Endothelial cell of umbilical vein (primary cell): ENCODE measurements at regions not wholly inside any gene's neighbourhood (a gene's known extent, or its start where the extent isn't known, plus 50 kb on each side); places are given as distances from the start of the nearest gene placed in this dataset.

Experiments used
- BruUV-seq: library from RNA; stranded (reverse); fragments of 400-500 nt; replicated peaks from 2 replicates; lab custom pipeline; 2021; lab: Mats Ljungman, UMichigan
- CTCF ChIA-PET: fragments of 300-600, 350-600 bp; sonication (Branson Sonifier 250); formaldehyde crosslinking; loops from one replicate; lab custom pipeline; 2021; ENCODE audit warnings: antibody characterized with exemption, inconsistent platforms; lab: Charles Lee
- POLR2A ChIA-PET: fragments of 300-600, 350-600 bp; sonication (Branson Sonifier 250); formaldehyde crosslinking; loops from one replicate; lab custom pipeline; 2021; ENCODE audit warnings: antibody characterized with exemption, inconsistent platforms; lab: Charles Lee
- DNase-seq: peaks from one replicate; pipeline ENCODE4 v3.0.0-alpha.2; 2011; ENCODE audit warnings: low read depth, low spot score
- FAIRE-seq: peaks from 2 replicates; lab custom pipeline; 2011; peaks lifted over from hg19 to GRCh38; lab: Jason Lieb, UNC
- H2AFZ ChIP-seq: 2 replicates; pipeline ENCODE4 v1.6.0; 2012; ENCODE audit warnings: low read depth, low read length, control low read depth, inconsistent platforms
- H3K27ac ChIP-seq: 2 replicates; pipeline ENCODE4 v1.5.1; 2011; ENCODE audit warnings: low read depth, mild to moderate bottlenecking, control low read depth, low read length, moderate library complexity; ENCODE audit not compliant: insufficient read depth
- H3K27me3 ChIP-seq, 2 experiments: 2 replicates each; pipeline versions ENCODE4 v1.6.0 to v1.6.1; 2011; ENCODE audit warnings: low read length in 2 of 2, mixed read lengths in 1 of 2; ENCODE audit not compliant: control insufficient read depth in 2 of 2, insufficient read depth in 2 of 2
- H3K36me3 ChIP-seq, 2 experiments: 2 replicates in 1 of 2; 3 replicates in 1 of 2; pipeline ENCODE4 v1.5.1; 2011; ENCODE audit warnings: low read length in 2 of 2, mild to moderate bottlenecking in 1 of 2, moderate library complexity in 1 of 2; ENCODE audit not compliant: control insufficient read depth in 2 of 2, insufficient read depth in 2 of 2; ENCODE audit errors: extremely low read depth in 1 of 2
- H3K4me1 ChIP-seq: 3 replicates; pipeline ENCODE4 v1.5.1; 2011; ENCODE audit warnings: mild to moderate bottlenecking, low read length; ENCODE audit not compliant: control insufficient read depth, insufficient read depth; ENCODE audit errors: extremely low read depth
- H3K4me2 ChIP-seq: 2 replicates; pipeline ENCODE4 v1.6.1; 2011; ENCODE audit warnings: low read length, control low read depth, mixed read lengths; ENCODE audit not compliant: insufficient read depth
- H3K4me3 ChIP-seq, 3 experiments: fragments of 200-600 bp in 1 of 3; sonication (generic), shearing (Covaris generic) in 1 of 3; replicated peaks in 1 of 3; 2 replicates each; pipeline ENCODE4 v1.5.1; 2011 to 2016; ENCODE audit warnings: control low read depth in 3 of 3, low read length in 3 of 3, mild to moderate bottlenecking in 2 of 3, inconsistent platforms in 1 of 3, low read depth in 1 of 3, moderate library complexity in 1 of 3; ENCODE audit not compliant: insufficient read depth in 1 of 3
- H3K79me2 ChIP-seq: 2 replicates; pipeline ENCODE4 v1.6.0; 2012; ENCODE audit warnings: low read length, inconsistent platforms; ENCODE audit not compliant: control insufficient read depth, insufficient read depth
- H3K9ac ChIP-seq: replicated peaks from 2 replicates; pipeline ENCODE3; 2011; ENCODE audit warnings: low read length, control low read depth; ENCODE audit not compliant: insufficient read depth; ENCODE audit errors: extremely low read depth
- H3K9me1 ChIP-seq: replicated peaks from 3 replicates; pipeline ENCODE4 v1.6.0; 2011; ENCODE audit warnings: mild to moderate bottlenecking, low read length; ENCODE audit not compliant: control insufficient read depth, insufficient read depth; ENCODE audit errors: extremely low read depth
- H3K9me3 ChIP-seq: replicated peaks from 2 replicates; pipeline ENCODE4 v1.5.1; 2012; ENCODE audit warnings: low read length, inconsistent platforms; ENCODE audit not compliant: control insufficient read depth, insufficient read depth
- H4K20me1 ChIP-seq: replicated peaks from 2 replicates; pipeline ENCODE3; 2011; ENCODE audit warnings: mild to moderate bottlenecking, low read length; ENCODE audit not compliant: control insufficient read depth, insufficient read depth; ENCODE audit errors: extremely low read depth
- CTCF ChIP-seq, 2 donors: IDR thresholded peaks; 1 replicate in 1 of 2; 2 replicates in 1 of 2; pipeline ENCODE4 v1.5.1; 2011; ENCODE audit warnings: low read length in 2 of 2, mild to moderate bottlenecking in 2 of 2, moderate library complexity in 2 of 2, control low read depth in 1 of 2, inconsistent platforms in 1 of 2, low read depth in 1 of 2; ENCODE audit not compliant: insufficient read depth in 1 of 2; ENCODE audit errors: extremely low read depth in 1 of 2
- EZH2 ChIP-seq: IDR thresholded peaks from 2 replicates; pipeline ENCODE4 v1.6.1; 2012; ENCODE audit warnings: borderline replicate concordance, low read depth, mild to moderate bottlenecking, moderate library complexity, low read length, inconsistent platforms; ENCODE audit not compliant: severe bottlenecking
- FOS ChIP-seq: IDR thresholded peaks from 2 replicates; pipeline ENCODE4 v1.6.1; 2011; ENCODE audit warnings: mild to moderate bottlenecking, low read length, moderate library complexity, borderline replicate concordance; ENCODE audit not compliant: insufficient read depth
- GATA2 ChIP-seq: IDR thresholded peaks from 2 replicates; pipeline ENCODE4 v1.7.0; 2011; ENCODE audit warnings: low read depth, mild to moderate bottlenecking, moderate library complexity, mixed read lengths, low read length; ENCODE audit not compliant: insufficient read length, insufficient read depth
- JUN ChIP-seq: IDR thresholded peaks from 2 replicates; pipeline ENCODE4 v1.6.1; 2011; ENCODE audit warnings: borderline replicate concordance, low read depth; ENCODE audit not compliant: insufficient read length, insufficient read depth
- MAX ChIP-seq: IDR thresholded peaks from 2 replicates; pipeline ENCODE4 v1.6.1; 2011; ENCODE audit not compliant: insufficient read depth, insufficient read length
- MYC ChIP-seq: IDR thresholded peaks from one replicate; pipeline ENCODE4 v1.6.1; 2011; ENCODE audit warnings: mild to moderate bottlenecking, low read depth, low read length
- POLR2A ChIP-seq: IDR thresholded peaks from 2 replicates; pipeline ENCODE4 v1.6.1; 2012; ENCODE audit warnings: low read depth, mild to moderate bottlenecking, control low read depth, low read length
- POLR2AphosphoS5 ChIP-seq: IDR thresholded peaks from 2 replicates; pipeline ENCODE4 v1.6.1; 2012; ENCODE audit warnings: low read depth, mild to moderate bottlenecking, control low read depth, low read length, moderate library complexity; ENCODE audit not compliant: insufficient read depth
- dilution Hi-C: fragments of 300-500 bp; cut with MboI; formaldehyde crosslinking; loops from one replicate; pipeline ENCODE4 v1.15.0; 2019; ENCODE audit warnings: low sequenced_read_pairs; ENCODE audit not compliant: extremely low pct_ligation_motif_present
- intact Hi-C: fragments of 100-400 bp; cut with micrococcal nuclease; formaldehyde crosslinking; loops from one replicate; pipeline ENCODE4 v1.10.0; 2022

- Histone ChIP-seq H3K36me3 (no peaks in the 10 kb centered on the region), H3K27ac (no peak overlapping the region), H3K27me3 (no peaks in the 10 kb centered on the region), H3K4me2 (no peak overlapping the region), H3K79me2 (no peaks in the 10 kb centered on the region), H3K4me3 (no peak overlapping the region), H4K20me1 (no peaks in the 10 kb centered on the region), H3K9me3 (no peaks in the 10 kb centered on the region), H2AFZ (no peak overlapping the region), H3K9ac (no peak overlapping the region), H3K4me1 (no peaks in the 10 kb centered on the region), H3K9me1 (no peaks in the 10 kb centered on the region)
- no peak for TF ChIP-seq EZH2
- no peak for TF ChIP-seq CTCF (IDR thresholded peaks at IDR 0.05; ENCODE audit: extremely low read depth in 1 of 2, insufficient read depth in 1 of 2, low read depth in 1 of 2, low read length in 2 of 2)
- TF ChIP-seq POLR2AphosphoS5: no peak
- TF ChIP-seq JUN: no peak
- TF ChIP-seq POLR2A: no peak
- no peak for TF ChIP-seq GATA2
- intact Hi-C loops: no loop called here
- CTCF ChIA-PET: no interaction called here
- POLR2A ChIA-PET: no interaction called here
- BruUV-seq: no TSS peak
- dilution Hi-C loops: no loop called here
- no peak for DNase-seq
- no peak for FAIRE-seq
Observed at GRCh38 chr3:111385971-111386495, 156.0 kb upstream of the CD96 start.

- Histone ChIP-seq H2AFZ (no peak overlapping the region), H4K20me1 (no peaks in the 10 kb centered on the region), H3K4me1 (no peaks in the 10 kb centered on the region), H3K4me2 (no peak overlapping the region), H3K9me1 (no peaks in the 10 kb centered on the region), H3K9ac (no peak overlapping the region), H3K36me3 (no peaks in the 10 kb centered on the region), H3K9me3 (no peaks in the 10 kb centered on the region), H3K27ac (no peak overlapping the region), H3K27me3 (no peaks in the 10 kb centered on the region), H3K4me3 (no peak overlapping the region), H3K79me2 (no peaks in the 10 kb centered on the region)
- BruUV-seq: no TSS peak
- TF ChIP-seq CTCF (IDR thresholded peaks at IDR 0.05; ENCODE audit: extremely low read depth in 1 of 2, insufficient read depth in 1 of 2, low read depth in 1 of 2, low read length in 2 of 2) (no peak), EZH2 (no peak), JUN (no peak), FOS (no peak), POLR2A (no peak), GATA2 (no peak), MYC (no peak), MAX (no peak), POLR2AphosphoS5 (no peak)
- intact Hi-C loops: no loop called here
- FAIRE-seq (no peak), DNase-seq (no peak)
- dilution Hi-C loops: no loop called here
- POLR2A ChIA-PET: no interaction called here
- CTCF ChIA-PET: no interaction called here
Observed at GRCh38 chr3:111392894-111393398, 149.1 kb upstream of the CD96 start.
